GM23338 (cell line): ENCODE measurements at regions not wholly inside any gene's neighbourhood (a gene's known extent, or its start where the extent isn't known, plus 50 kb on each side); places are given as distances from the start of the nearest gene placed in this dataset.

Experiments used
- ATAC-seq: fragments of 200-7000 bp; cut with Tn5 transposase; 3 replicates; pipeline ENCODE4 v1.9.1; 2020
- DNase-seq: peaks from one replicate; pipeline ENCODE4 v3.0.0-alpha.2; 2015; ENCODE audit warnings: low spot score
- H2AFZ ChIP-seq: fragments of 200-600 bp; sonication (generic); 2 replicates; pipeline ENCODE4 v1.8.0; 2016; ENCODE audit warnings: antibody characterized with exemption, mild to moderate bottlenecking, moderate library complexity
- H3F3A ChIP-seq: fragments of 200-600 bp; sonication (generic); replicated peaks from 2 replicates; pipeline ENCODE4 v1.8.0; 2017; ENCODE audit warnings: antibody characterized with exemption, mixed run types, low read depth
- H3K27ac ChIP-seq: fragments of 200-600 bp; sonication (generic); 2 replicates; pipeline ENCODE4 v1.6.1; 2016; ENCODE audit warnings: low read depth
- H3K27me3 ChIP-seq: fragments of 200-600 bp; sonication (generic); 2 replicates; pipeline ENCODE4 v1.8.0; 2016; ENCODE audit warnings: mild to moderate bottlenecking, mixed run types, moderate library complexity; ENCODE audit not compliant: insufficient read depth
- H3K36me3 ChIP-seq: fragments of 200-600 bp; sonication (generic); 2 replicates; pipeline ENCODE4 v1.8.0; 2016; ENCODE audit warnings: mild to moderate bottlenecking; ENCODE audit not compliant: insufficient read depth
- H3K4me1 ChIP-seq: fragments of 200-600 bp; sonication (generic); 2 replicates; pipeline ENCODE4 v1.8.0; 2016; ENCODE audit warnings: mild to moderate bottlenecking, moderate library complexity; ENCODE audit not compliant: insufficient read depth
- H3K4me2 ChIP-seq: fragments of 200-600 bp; sonication (generic); 2 replicates; pipeline ENCODE4 v1.7.1; 2017; ENCODE audit warnings: mixed run types
- H3K4me3 ChIP-seq: fragments of 200-600 bp; sonication (generic); 2 replicates; pipeline ENCODE4 v1.6.1; 2016; ENCODE audit warnings: mixed run types
- H3K79me2 ChIP-seq: fragments of 200-600 bp; sonication (generic); replicated peaks from 2 replicates; pipeline ENCODE4 v1.8.0; 2017; ENCODE audit warnings: mild to moderate bottlenecking; ENCODE audit not compliant: insufficient read depth
- H3K9me2 ChIP-seq: fragments of 200-600 bp; sonication (generic); 2 replicates; pipeline ENCODE4 v1.8.0; 2017; ENCODE audit not compliant: insufficient read depth
- H4K20me1 ChIP-seq: fragments of 200-600 bp; sonication (generic); replicated peaks from 2 replicates; pipeline ENCODE4 v1.8.0; 2017; ENCODE audit warnings: mild to moderate bottlenecking; ENCODE audit not compliant: insufficient read depth
- H3K27ac Mint-ChIP-seq: 2 replicates; pipeline ENCODE4 v1.8.0; 2020; ENCODE audit warnings: inconsistent platforms, mild to moderate bottlenecking, moderate library complexity, mixed read lengths
- H3K27me3 Mint-ChIP-seq: 3 replicates; pipeline ENCODE4 v1.8.0; 2022; ENCODE audit warnings: low read depth, mild to moderate bottlenecking, moderate library complexity, mixed read lengths, inconsistent platforms; ENCODE audit not compliant: insufficient read depth, poor library complexity
- H3K36me3 Mint-ChIP-seq: 3 replicates; pipeline ENCODE4 v1.8.0; 2021; ENCODE audit warnings: low read depth, mild to moderate bottlenecking, inconsistent platforms, moderate library complexity, mixed read lengths
- H3K4me1 Mint-ChIP-seq: 3 replicates; pipeline ENCODE4 v1.8.0; 2020; ENCODE audit warnings: mild to moderate bottlenecking, inconsistent platforms, mixed read lengths
- H3K4me3 Mint-ChIP-seq: 3 replicates; pipeline ENCODE4 v1.8.0; 2021; ENCODE audit warnings: moderate library complexity, mild to moderate bottlenecking, inconsistent platforms, mixed read lengths
- H3K9me3 Mint-ChIP-seq: 3 replicates; pipeline ENCODE4 v1.8.0; 2020; ENCODE audit warnings: moderate library complexity, mild to moderate bottlenecking, inconsistent platforms, mixed read lengths
- CREB1 ChIP-seq: fragments of 250-450 bp; sonication (Bioruptor Pico); IDR thresholded peaks from 2 replicates; pipeline ENCODE4 v1.5.0; 2020; ENCODE audit warnings: low read depth, mild to moderate bottlenecking, moderate library complexity
- CTCF ChIP-seq, 2 experiments: fragments of 200-600 bp in 1 of 2; sonication (generic) in 1 of 2; conservative IDR thresholded peaks; 2 replicates each; pipeline versions ENCODE4 v1.5.1 to v1.6.1; 2016 to 2017; ENCODE audit warnings: antibody characterized with exemption in 2 of 2, low read depth in 2 of 2, mild to moderate bottlenecking in 2 of 2, moderate library complexity in 1 of 2
- EZH2 ChIP-seq: fragments of 200-600 bp; sonication (generic); IDR thresholded peaks from one replicate; pipeline ENCODE4 v1.8.0; 2017; ENCODE audit warnings: antibody characterized with exemption, mild to moderate bottlenecking, low read depth; ENCODE audit not compliant: unreplicated experiment
- EZH2phosphoT487 ChIP-seq: fragments of 200-600 bp; sonication (generic); IDR thresholded peaks from one replicate; pipeline ENCODE4 v1.8.1; 2018; ENCODE audit warnings: antibody characterized with exemption; ENCODE audit not compliant: unreplicated experiment
- JUNB ChIP-seq: IDR thresholded peaks from one replicate; pipeline ENCODE4 v1.6.1; 2016; ENCODE audit warnings: antibody characterized with exemption; ENCODE audit not compliant: unreplicated experiment
- NANOG ChIP-seq: IDR thresholded peaks from 2 replicates; pipeline ENCODE4 v1.6.1; 2016; ENCODE audit warnings: antibody characterized with exemption, borderline replicate concordance
- POLR2AphosphoS5 ChIP-seq: IDR thresholded peaks from 2 replicates; pipeline ENCODE4 v1.6.1; 2016; ENCODE audit warnings: antibody characterized with exemption, low read depth
- STAT1 ChIP-seq: IDR thresholded peaks from one replicate; pipeline ENCODE4 v1.6.1; 2016; ENCODE audit warnings: antibody characterized with exemption; ENCODE audit not compliant: unreplicated experiment
- ZNF114 ChIP-seq: fragments of 250-450 bp; sonication (Bioruptor Pico); IDR thresholded peaks from 2 replicates; pipeline ENCODE4 v1.5.0; 2020; ENCODE audit warnings: mild to moderate bottlenecking, moderate library complexity
- ZNF331 ChIP-seq: fragments of 250-450 bp; sonication (Bioruptor Pico); IDR thresholded peaks from 2 replicates; pipeline ENCODE4 v1.5.0; 2020; ENCODE audit warnings: low read depth, mild to moderate bottlenecking, moderate library complexity
- ZNF462 ChIP-seq: fragments of 250-450 bp; sonication (Bioruptor Pico); IDR thresholded peaks from 2 replicates; pipeline ENCODE4 v1.5.0; 2020; ENCODE audit warnings: mild to moderate bottlenecking, moderate library complexity

- TF ChIP-seq ZNF331 (CRISPR knock-in tag) (no peak), CTCF (conservative IDR thresholded peaks at IDR 0.05; ENCODE audit: low read depth in 2 of 2) (no peak), CREB1 (CRISPR knock-in tag) (no peak), EZH2 (no peak), JUNB (no peak), STAT1 (no peak), POLR2AphosphoS5 (no peak)
- H3K4me1 Mint-ChIP-seq, result peaks cover 34% of the 10 kb centered on the region
- Histone ChIP-seq H3F3A (no peaks in the 10 kb centered on the region), H3K9me2 (no peaks in the 10 kb centered on the region), H3K36me3 (no peaks in the 10 kb centered on the region), H3K27me3 (no peaks in the 10 kb centered on the region), H3K4me3 (no peak overlapping the region), H3K4me2 (no peak overlapping the region), H4K20me1 (no peaks in the 10 kb centered on the region), H3K79me2 (no peaks in the 10 kb centered on the region), H3K27ac (no peak overlapping the region), H3K4me1 (peaks cover 14% of the 10 kb centered on the region; the same call in 1 of the 2 replicates), H2AFZ (no peak overlapping the region)
- no peak for ATAC-seq
- H3K27me3 Mint-ChIP-seq, result peaks cover 18% of the 10 kb centered on the region
- H3K4me3 Mint-ChIP-seq, result no peak overlapping the region
- H3K36me3 Mint-ChIP-seq, result no peaks in the 10 kb centered on the region
- H3K9me3 Mint-ChIP-seq, result no peaks in the 10 kb centered on the region
- H3K27ac Mint-ChIP-seq, result no peak overlapping the region; the same call in 1 of the 2 replicates
- no peak for DNase-seq
Measured at GRCh38 chr11:134640971-134641968, 229.2 kb upstream of the B3GAT1 start.

GRCh38 chr11:134640536-134640935 lies 228.5 kb upstream of the B3GAT1 start:
- H3K36me3 ChIP-seq, result no peaks in the 10 kb centered on the region
- no peak overlapping the region for H2AFZ ChIP-seq
- H3K4me1 Mint-ChIP-seq, result peaks cover 34% of the 10 kb centered on the region
- no peaks in the 10 kb centered on the region for H3K9me2 ChIP-seq
- H3K4me3 ChIP-seq, result no peak overlapping the region
- H3K27ac Mint-ChIP-seq, result no peak overlapping the region
- no peak overlapping the region for H3K4me3 Mint-ChIP-seq
- H3K27me3 ChIP-seq, result no peaks in the 10 kb centered on the region
- no peak for ATAC-seq
- H3K27me3 Mint-ChIP-seq, result peaks cover 24% of the 10 kb centered on the region
- H3F3A ChIP-seq, result no peaks in the 10 kb centered on the region
- no peaks in the 10 kb centered on the region for H4K20me1 ChIP-seq
- no peaks in the 10 kb centered on the region for H3K9me3 Mint-ChIP-seq
- no peak overlapping the region for H3K27ac ChIP-seq
- no peaks in the 10 kb centered on the region for H3K79me2 ChIP-seq
- H3K4me1 ChIP-seq, result peaks cover 14% of the 10 kb centered on the region; the same call in 1 of the 2 replicates
- H3K4me2 ChIP-seq, result no peak overlapping the region
- H3K36me3 Mint-ChIP-seq, result no peaks in the 10 kb centered on the region
- no peak for DNase-seq
- TF ChIP-seq EZH2phosphoT487, result no peak
- no peak for TF ChIP-seq ZNF462 (CRISPR knock-in tag)
- TF ChIP-seq ZNF114 (CRISPR knock-in tag), result no peak
- no peak for TF ChIP-seq NANOG
